H1 (cell line): ENCODE measurements at regions not wholly inside any gene's neighbourhood (a gene's known extent, or its start where the extent isn't known, plus 50 kb on each side); places are given as distances from the start of the nearest gene placed in this dataset.

Experiments used
- CTCF ChIA-PET: fragments of 300-600 bp; sonication (Branson Sonifier 250); formaldehyde crosslinking; loops from one replicate; lab custom pipeline; 2021; ENCODE audit not compliant: partially characterized antibody; lab: Charles Lee
- POLR2A ChIA-PET: fragments of 300-600 bp; sonication (Branson Sonifier 250); formaldehyde crosslinking; loops from one replicate; lab custom pipeline; 2021; ENCODE audit warnings: inconsistent platforms; ENCODE audit not compliant: partially characterized antibody; lab: Charles Lee
- DNase-seq, 2 experiments: peaks; one replicate each; pipeline versions ENCODE4 v3.0.0 to v3.0.0-alpha.2; 2010 to 2022; ENCODE audit warnings: low spot score in 2 of 2, low read depth in 1 of 2, mixed read lengths in 1 of 2
- FAIRE-seq: peaks from 2 replicates; lab custom pipeline; 2011; peaks lifted over from hg19 to GRCh38; lab: Jason Lieb, UNC
- H2AFZ ChIP-seq: 2 replicates; pipeline ENCODE4 v1.8.1; 2012; ENCODE audit warnings: low read length, inconsistent platforms
- H2AK5ac ChIP-seq: 2 replicates; pipeline ENCODE4 v1.6.1; 2013; ENCODE audit warnings: low read depth, low read length
- H2BK120ac ChIP-seq: replicated peaks from 2 replicates; pipeline ENCODE3; 2013; ENCODE audit warnings: low read depth, low read length, inconsistent platforms
- H2BK12ac ChIP-seq: 2 replicates; pipeline ENCODE4 v1.6.1; 2013; ENCODE audit warnings: low read depth, low read length
- H2BK15ac ChIP-seq: 2 replicates; pipeline ENCODE4 v1.6.1; 2013; ENCODE audit warnings: low read length
- H2BK20ac ChIP-seq: 2 replicates; pipeline ENCODE4 v1.6.1; 2013; ENCODE audit warnings: low read length
- H2BK5ac ChIP-seq: 2 replicates; pipeline ENCODE4 v1.6.1; 2013; ENCODE audit warnings: low read depth, low read length
- H3K14ac ChIP-seq: 2 replicates; pipeline ENCODE4 v1.6.1; 2013; ENCODE audit warnings: inconsistent platforms; ENCODE audit not compliant: insufficient read length
- H3K18ac ChIP-seq: 2 replicates; pipeline ENCODE4 v1.6.1; 2013; ENCODE audit warnings: low read length; ENCODE audit errors: extremely low read depth
- H3K23ac ChIP-seq: 2 replicates; pipeline ENCODE4 v1.6.1; 2013; ENCODE audit warnings: inconsistent platforms; ENCODE audit not compliant: insufficient read length
- H3K23me2 ChIP-seq: 2 replicates; pipeline ENCODE4 v1.6.1; 2013; ENCODE audit warnings: low read depth, low read length
- H3K27ac ChIP-seq: 2 replicates; pipeline ENCODE4 v1.6.1; 2011; ENCODE audit warnings: low read depth, low read length, inconsistent platforms
- H3K27me3 ChIP-seq, 4 experiments: replicated peaks in 1 of 4; 1 replicate in 1 of 4; 2 replicates in 3 of 4; pipeline versions ENCODE4 v1.6.1 to v1.8.1; 2011 to 2013; ENCODE audit warnings: low read length in 3 of 4, mild to moderate bottlenecking in 3 of 4, inconsistent platforms in 2 of 4, mixed read lengths in 2 of 4, moderate library complexity in 1 of 4; ENCODE audit not compliant: control insufficient read depth in 3 of 4, insufficient read depth in 3 of 4; ENCODE audit errors: extremely low read depth in 1 of 4
- H3K36me3 ChIP-seq, 4 experiments: 2 replicates each; pipeline versions ENCODE4 v1.6.1 to v1.8.1; 2011 to 2013; ENCODE audit warnings: mild to moderate bottlenecking in 4 of 4, low read length in 3 of 4, moderate library complexity in 2 of 4, control low read depth in 1 of 4, inconsistent platforms in 1 of 4; ENCODE audit not compliant: insufficient read depth in 4 of 4, control insufficient read depth in 2 of 4
- H3K4ac ChIP-seq: replicated peaks from 2 replicates; pipeline ENCODE3; 2013; ENCODE audit warnings: low read length, low read depth, mixed read lengths, inconsistent platforms; ENCODE audit not compliant: insufficient read length
- H3K4me1 ChIP-seq, 4 experiments: replicated peaks in 1 of 4; 1 replicate in 1 of 4; 2 replicates in 3 of 4; pipeline versions ENCODE4 v1.6.1 to v1.8.1; 2011 to 2013; ENCODE audit warnings: low read length in 3 of 4, inconsistent platforms in 2 of 4, mixed read lengths in 1 of 4; ENCODE audit not compliant: insufficient read depth in 4 of 4, control insufficient read depth in 3 of 4
- H3K4me2 ChIP-seq, 2 experiments: 2 replicates each; pipeline versions ENCODE4 v1.6.1 to v1.8.1; 2011 to 2013; ENCODE audit warnings: low read depth in 2 of 2, low read length in 2 of 2, control low read depth in 1 of 2, inconsistent platforms in 1 of 2, mild to moderate bottlenecking in 1 of 2; ENCODE audit not compliant: insufficient read depth in 1 of 2
- H3K4me3 ChIP-seq, 4 experiments: fragments of 200-600, 300-600 bp in 1 of 4; sonication (generic), shearing (Covaris generic), sonication (Bioruptor Twin) in 1 of 4; 2 replicates each; pipeline versions ENCODE4 v1.5.1 to v1.8.1; 2011 to 2016; ENCODE audit warnings: low read length in 4 of 4, low read depth in 3 of 4, control low read depth in 2 of 4, inconsistent platforms in 2 of 4, mild to moderate bottlenecking in 2 of 4, mixed read lengths in 1 of 4, moderate library complexity in 1 of 4; ENCODE audit not compliant: insufficient read depth in 2 of 4; ENCODE audit errors: extremely low read depth in 1 of 4
- H3K56ac ChIP-seq: replicated peaks from 2 replicates; pipeline ENCODE3; 2013; ENCODE audit warnings: low read depth, mild to moderate bottlenecking, mixed read lengths, low read length, inconsistent platforms; ENCODE audit not compliant: insufficient read length
- H3K79me1 ChIP-seq: 2 replicates; pipeline ENCODE4 v1.6.1; 2013; ENCODE audit warnings: low read depth, low read length, control low read depth
- H3K79me2 ChIP-seq, 2 experiments: 2 replicates each; pipeline versions ENCODE4 v1.6.1 to v1.8.1; 2012 to 2013; ENCODE audit warnings: low read length in 2 of 2, mild to moderate bottlenecking in 2 of 2, inconsistent platforms in 1 of 2; ENCODE audit not compliant: insufficient read depth in 2 of 2, control insufficient read depth in 1 of 2
- H3K9ac ChIP-seq, 4 experiments: replicated peaks in 1 of 4; 1 replicate in 1 of 4; 2 replicates in 3 of 4; pipeline versions ENCODE4 v1.6.1 to v1.8.1; 2011 to 2013; ENCODE audit warnings: low read depth in 3 of 4, low read length in 3 of 4, control low read depth in 2 of 4, mild to moderate bottlenecking in 2 of 4, moderate library complexity in 2 of 4, inconsistent platforms in 1 of 4; ENCODE audit errors: extremely low read depth in 1 of 4
- H3K9me3 ChIP-seq, 2 experiments: 2 replicates each; pipeline versions ENCODE4 v1.6.1 to v1.8.1; 2012 to 2013; ENCODE audit warnings: mild to moderate bottlenecking in 2 of 2, moderate library complexity in 2 of 2, control low read depth in 1 of 2, inconsistent platforms in 1 of 2, low read depth in 1 of 2, low read length in 1 of 2, mixed read lengths in 1 of 2; ENCODE audit not compliant: insufficient read depth in 2 of 2
- H4K20me1 ChIP-seq, 2 experiments: replicated peaks in 1 of 2; 2 replicates each; pipeline versions ENCODE3 to v1.8.1; 2011 to 2013; ENCODE audit warnings: inconsistent platforms in 2 of 2, low read length in 2 of 2, mild to moderate bottlenecking in 1 of 2; ENCODE audit not compliant: insufficient read depth in 2 of 2, control insufficient read depth in 1 of 2
- H4K5ac ChIP-seq: 2 replicates; pipeline ENCODE4 v1.6.1; 2013; ENCODE audit warnings: low read length, low read depth, mixed read lengths, inconsistent platforms; ENCODE audit not compliant: insufficient read length
- H4K8ac ChIP-seq: 2 replicates; pipeline ENCODE4 v1.8.0; 2013; ENCODE audit warnings: mild to moderate bottlenecking, moderate library complexity, low read length, inconsistent platforms; ENCODE audit not compliant: insufficient read depth; ENCODE audit errors: extremely low read depth
- H4K91ac ChIP-seq: replicated peaks from 2 replicates; pipeline ENCODE3; 2013; ENCODE audit warnings: low read length, mixed read lengths, inconsistent platforms; ENCODE audit not compliant: insufficient read length
- ATF2 ChIP-seq: IDR thresholded peaks from 2 replicates; pipeline ENCODE4 v1.6.1; 2012; ENCODE audit warnings: low read length, inconsistent platforms
- BCL11A ChIP-seq, 2 experiments: IDR thresholded peaks; one replicate each; pipeline ENCODE4 v1.6.1; 2011; ENCODE audit warnings: low read depth in 2 of 2, low read length in 2 of 2, mild to moderate bottlenecking in 2 of 2
- HDAC2 ChIP-seq, 2 experiments: fragments of 300-600 bp in 1 of 2; sonication (generic) in 1 of 2; IDR thresholded peaks; 2 replicates each; pipeline ENCODE4 v1.6.1; 2011 to 2012; ENCODE audit warnings: low read depth in 2 of 2, low read length in 2 of 2, mild to moderate bottlenecking in 2 of 2, moderate library complexity in 2 of 2, borderline replicate concordance in 1 of 2, inconsistent platforms in 1 of 2
- JUND ChIP-seq: IDR thresholded peaks from 2 replicates; pipeline ENCODE4 v1.6.1; 2011; ENCODE audit warnings: mild to moderate bottlenecking, improper control_type of control experiment, low read length
- NRF1 ChIP-seq: IDR thresholded peaks from 2 replicates; pipeline ENCODE4 v1.6.1; 2011; ENCODE audit warnings: mild to moderate bottlenecking, low read depth, low read length, improper control_type of control experiment
- POLR2A ChIP-seq, 2 experiments: IDR thresholded peaks; 1 replicate in 1 of 2; 2 replicates in 1 of 2; pipeline ENCODE4 v1.6.1; 2011; ENCODE audit warnings: low read depth in 2 of 2, low read length in 2 of 2, mild to moderate bottlenecking in 2 of 2; ENCODE audit errors: control extremely low read depth in 1 of 2
- RFX5 ChIP-seq: IDR thresholded peaks from 2 replicates; pipeline ENCODE4 v1.6.1; 2011; ENCODE audit warnings: low read depth, low read length, improper control_type of control experiment, borderline replicate concordance
- RNF2 ChIP-seq: fragments of 200-900, 300-1000 bp; sonication (generic); IDR thresholded peaks from 2 replicates; pipeline ENCODE4 v1.7.1; 2016; ENCODE audit warnings: borderline replicate concordance, low read depth, mild to moderate bottlenecking, antibody characterized with exemption, low read length; ENCODE audit not compliant: poor library complexity, severe bottlenecking; ENCODE audit errors: missing control alignments
- SAP30 ChIP-seq: fragments of 300-600 bp; sonication (generic); IDR thresholded peaks from 2 replicates; pipeline ENCODE4 v1.7.1; 2012; ENCODE audit warnings: low read length, moderate library complexity, mild to moderate bottlenecking, inconsistent platforms; ENCODE audit not compliant: insufficient read depth, insufficient replicate concordance
- ZNF274 ChIP-seq: IDR thresholded peaks from 2 replicates; pipeline ENCODE4 v1.7.0; 2012; ENCODE audit warnings: low read length, borderline replicate concordance; ENCODE audit errors: extremely low read depth
- WGBS, 2 experiments: shearing (Covaris generic) in 1 of 2; methylation state at CpG; one replicate each; pipeline versions ENCODE4 v1.1.6 to v1.1.7; 2013 to 2015; ENCODE audit warnings: low lambda C conversion rate in 2 of 2, mixed read lengths in 2 of 2, inconsistent platforms in 1 of 2, low coverage in 1 of 2, missing lambda C conversion rate in 1 of 2; ENCODE audit not compliant: insufficient replicate concordance in 2 of 2, insufficient coverage in 1 of 2, insufficient read length in 1 of 2; ENCODE audit errors: extremely low coverage in 1 of 2, missing lambda C conversion rate in 1 of 2; 5-methylcytosine and 5-hydroxymethylcytosine counted together

GRCh38 chr6:3640868-3641267 lies 110.6 kb downstream of the PXDC1 start:
- no peak for TF ChIP-seq NRF1
- TF ChIP-seq ZNF274 = no peak
- TF ChIP-seq POLR2A (IDR thresholded peaks at IDR 0.05; ENCODE audit: control extremely low read depth in 1 of 2, low read depth in 2 of 2, low read length in 2 of 2) = no peak
- TF ChIP-seq HDAC2 (IDR thresholded peaks at IDR 0.05; ENCODE audit: borderline replicate concordance in 1 of 2, low read depth in 2 of 2, low read length in 2 of 2) = no peak
- TF ChIP-seq RNF2 = no peak
- no peak for TF ChIP-seq BCL11A (IDR thresholded peaks at IDR 0.05; ENCODE audit: low read depth in 2 of 2, low read length in 2 of 2)
- no peak for TF ChIP-seq JUND
- TF ChIP-seq SAP30 = no peak
- no peak for TF ChIP-seq RFX5
- TF ChIP-seq ATF2 = no peak
- CTCF ChIA-PET = no interaction called here

More at GRCh38 chr6:3640868-3641267, 110.6 kb downstream of the PXDC1 start:
- Histone ChIP-seq H2BK15ac (no peak overlapping the region), H3K79me1 (no peaks in the 10 kb centered on the region), H2BK20ac (no peak overlapping the region), H3K56ac (no peak overlapping the region), H2AK5ac (no peak overlapping the region), H3K4ac (no peak overlapping the region), H2AFZ (no peak overlapping the region), H3K14ac (no peak overlapping the region), H3K4me3 (no peak overlapping the region), H3K4me2 (no peak overlapping the region), H3K9ac (no peak overlapping the region), H2BK5ac (no peak overlapping the region), H3K9me3 (no peaks in the 10 kb centered on the region), H4K5ac (no peak overlapping the region), H3K27me3 (no peaks in the 10 kb centered on the region), H3K18ac (no peak overlapping the region), H4K20me1 (no peaks in the 10 kb centered on the region), H3K79me2 (no peaks in the 10 kb centered on the region), H4K8ac (no peak overlapping the region), H2BK120ac (no peak overlapping the region), H3K23me2 (no peaks in the 10 kb centered on the region), H3K36me3 (no peaks in the 10 kb centered on the region), H3K27ac (no peak overlapping the region), H2BK12ac (no peak overlapping the region), H3K23ac (no peak overlapping the region), H3K4me1 (no peaks in the 10 kb centered on the region), H4K91ac (no peak overlapping the region)
- POLR2A ChIA-PET = no interaction called here
- WGBS, 2 experiments = 92% methylated on average over 2 of the region's 2 CpGs; no CpG with 5 or more reads in 1 of the 2 experiments
- no peak for FAIRE-seq
- no peak for DNase-seq
